NCI-H2029 treated with DMSO at 0.1 percent for 48 hours (cell line): ENCODE measurements at regions not wholly inside any gene's neighbourhood (a gene's known extent, or its start where the extent isn't known, plus 50 kb on each side); places are given as distances from the start of the nearest gene placed in this dataset.
A peak's percentile ranks its signal among the peaks of the same experiment; 100 is the strongest.
"Not testable (repeated sequence)": the region's sequence is repeated elsewhere in the genome, so short reads cannot be mapped to it uniquely, and the experiment has no call there.

ENCODE experiments used
- DNase-seq: peaks from one replicate; lab custom pipeline; 2025; lab: John Stamatoyannopoulos, UW

DNA sequence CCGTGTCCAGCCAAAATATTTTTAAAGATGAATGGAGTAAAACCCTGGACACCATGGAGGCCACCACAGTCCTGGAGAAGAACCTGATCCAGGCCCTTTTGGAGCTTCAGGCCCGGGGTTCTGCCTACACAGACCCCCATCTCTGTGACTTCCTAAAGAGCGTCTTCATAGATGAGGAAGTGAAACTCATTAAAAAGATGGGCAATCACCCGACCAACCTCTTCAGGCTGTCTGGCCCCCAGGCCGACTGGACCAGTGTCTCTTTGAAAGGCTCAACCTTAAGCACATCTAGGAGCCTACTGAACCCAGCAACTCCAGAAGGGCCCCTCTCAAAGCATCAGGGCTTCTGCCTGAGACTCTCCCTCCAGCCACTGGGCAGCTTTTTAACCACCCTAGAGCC is 107.9 kb upstream of the FAM174B start:
- no peak for DNase-seq

DNA sequence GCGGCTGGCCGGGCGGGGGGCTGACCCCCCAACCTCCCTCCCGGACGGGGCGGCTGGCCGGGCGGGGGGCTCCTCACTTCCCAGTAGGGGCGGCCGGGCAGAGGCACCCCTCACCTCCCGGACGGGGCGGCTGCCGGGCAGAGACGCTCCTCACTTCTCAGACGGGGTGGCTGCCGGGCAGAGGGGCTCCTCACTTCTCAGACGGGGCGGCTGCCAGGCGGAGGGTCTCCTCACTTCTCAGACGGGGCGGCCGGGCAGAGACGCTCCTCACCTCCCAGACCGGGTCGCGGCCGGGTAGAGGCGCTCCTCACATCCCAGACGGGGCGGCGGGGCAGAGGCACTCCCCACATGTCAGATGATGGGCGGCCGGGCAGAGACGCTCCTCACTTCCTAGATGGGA is 112.6 kb upstream of the FAM174B start:
- not testable (repeated sequence) for DNase-seq

- no peak for DNase-seq
Observed at GRCh38 chr15:92770641-92771040, 115.1 kb upstream of the FAM174B start.

- DNase-seq, result no peak
Observed at GRCh38 chr15:92772061-92772460, 116.5 kb upstream of the FAM174B start.

DNA sequence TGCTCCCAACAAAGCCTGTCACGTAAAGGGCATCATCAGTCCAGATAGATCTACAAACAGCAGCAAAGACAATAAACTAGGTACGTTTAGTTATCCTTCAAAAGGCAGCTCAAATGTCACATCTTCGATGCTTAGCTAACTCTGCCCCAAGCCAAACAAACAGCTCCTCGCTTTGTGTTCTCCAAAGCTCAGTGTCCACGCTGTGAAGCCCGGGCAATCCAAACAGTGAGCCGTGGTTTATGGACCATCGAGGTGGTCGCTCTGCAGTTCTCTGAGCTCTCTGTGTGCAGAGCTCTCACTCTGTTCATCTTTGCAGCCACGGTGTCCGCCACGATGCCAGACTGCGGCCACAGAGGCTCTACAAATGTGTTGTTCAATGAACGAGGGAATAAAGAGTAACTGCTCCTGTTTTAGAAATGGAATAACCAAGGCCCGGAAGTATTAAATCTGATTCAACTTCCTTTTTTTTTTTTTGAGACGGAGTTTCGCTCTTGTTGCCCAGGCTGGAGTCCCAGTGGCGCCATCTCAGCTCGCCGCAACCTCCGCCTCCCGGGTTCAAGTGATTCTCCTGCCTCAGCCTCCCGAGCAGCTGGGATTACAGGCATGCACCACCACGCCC is 117.2 kb upstream of the FAM174B start:
- DNase-seq, result no peak

DNA sequence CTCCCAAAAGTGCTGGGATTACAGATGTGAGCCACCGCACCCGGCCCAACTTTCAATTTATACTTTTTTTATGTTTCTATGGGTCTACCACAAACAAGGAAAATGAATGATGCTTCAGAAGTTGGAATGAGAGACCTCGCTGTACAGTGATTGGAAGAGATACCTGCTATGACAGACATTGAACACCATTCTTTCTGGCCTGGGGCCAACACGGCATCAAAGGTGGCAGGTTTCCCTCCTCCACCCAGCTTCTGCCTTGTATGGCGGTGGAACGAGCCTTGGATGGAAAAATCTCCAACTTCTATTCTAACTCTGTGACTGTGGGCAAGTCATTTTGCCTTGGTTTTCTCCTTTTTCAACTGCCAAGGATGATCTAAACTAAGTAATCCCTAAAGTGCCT is 117.8 kb upstream of the FAM174B start:
- no peak for DNase-seq

- DNase-seq, result no peak
Observed at GRCh38 chr15:92779874-92780273, 120.2 kb upstream of the CHD2 start.

DNA sequence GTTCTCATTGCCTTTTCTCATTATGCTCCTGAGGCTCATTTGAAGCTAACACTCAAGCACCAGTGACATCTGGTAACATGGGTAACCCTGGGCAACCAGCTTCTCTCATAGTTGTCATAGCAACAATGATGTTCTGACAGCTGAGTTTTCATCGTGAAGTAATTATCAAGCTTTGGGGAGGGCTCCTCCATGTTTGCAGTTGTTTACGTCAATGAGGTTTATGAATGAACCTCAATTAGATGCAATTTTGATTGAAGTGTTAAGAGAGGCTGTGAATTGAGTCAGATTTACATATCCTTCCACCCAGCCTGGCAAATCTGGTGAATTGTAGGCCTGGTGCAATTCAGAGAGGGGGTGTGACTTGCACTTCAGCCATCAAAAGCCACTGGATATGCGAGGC is 119.3 kb upstream of the CHD2 start:
- DNase-seq, result no peak

GRCh38 chr15:92781925-92782453 is 118.1 kb upstream of the CHD2 start:
- DNase-seq, result no peak

- DNase-seq, result no peak
Observed at GRCh38 chr15:92787116-92787515, 113.0 kb upstream of the CHD2 start.

- no peak for DNase-seq
Observed at GRCh38 chr15:92788196-92788595, 111.9 kb upstream of the CHD2 start.

DNA sequence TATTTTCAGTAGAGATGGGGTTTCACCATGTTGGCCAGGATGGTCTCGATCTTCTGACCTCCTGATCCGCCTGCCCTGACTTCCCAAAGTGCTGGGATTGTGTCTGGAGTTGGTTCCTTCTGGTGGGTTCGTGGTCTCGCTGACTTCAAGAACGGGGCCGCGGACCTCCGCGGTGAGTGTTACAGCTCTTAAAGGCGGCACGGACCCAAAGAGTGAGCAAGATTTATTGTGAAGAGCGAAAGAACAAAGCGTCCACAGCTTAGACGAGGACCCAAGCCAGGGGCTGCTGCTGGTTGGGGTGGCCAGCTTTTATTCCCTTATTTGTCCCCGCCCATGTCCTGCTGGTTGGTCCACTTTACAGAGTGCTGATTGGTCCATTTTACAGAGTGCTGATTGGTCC is 111.3 kb upstream of the CHD2 start:
- not testable (repeated sequence) for DNase-seq

DNA sequence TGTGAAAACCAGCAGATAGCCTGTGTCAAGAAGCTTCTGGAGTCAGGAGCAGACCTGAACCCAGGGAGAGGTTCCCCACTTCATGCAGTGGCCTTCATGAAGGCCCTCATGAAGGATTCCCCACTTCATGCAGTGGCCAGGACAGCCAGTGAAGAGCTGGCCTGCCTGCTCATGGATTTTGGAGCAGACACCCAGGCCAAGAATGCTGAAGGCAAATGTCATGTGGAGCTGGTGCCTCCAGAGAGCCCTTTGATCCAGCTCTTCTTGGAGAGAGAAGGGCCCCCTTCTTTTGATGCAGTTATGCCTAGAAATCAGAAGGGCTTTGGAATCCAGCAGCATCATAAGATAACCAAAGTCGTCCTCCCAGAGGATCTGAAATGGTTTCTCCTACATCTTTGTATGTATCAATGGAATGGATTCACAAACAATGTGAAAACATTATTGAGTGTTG is 103.9 kb upstream of the CHD2 start:
- no peak for DNase-seq

DNA sequence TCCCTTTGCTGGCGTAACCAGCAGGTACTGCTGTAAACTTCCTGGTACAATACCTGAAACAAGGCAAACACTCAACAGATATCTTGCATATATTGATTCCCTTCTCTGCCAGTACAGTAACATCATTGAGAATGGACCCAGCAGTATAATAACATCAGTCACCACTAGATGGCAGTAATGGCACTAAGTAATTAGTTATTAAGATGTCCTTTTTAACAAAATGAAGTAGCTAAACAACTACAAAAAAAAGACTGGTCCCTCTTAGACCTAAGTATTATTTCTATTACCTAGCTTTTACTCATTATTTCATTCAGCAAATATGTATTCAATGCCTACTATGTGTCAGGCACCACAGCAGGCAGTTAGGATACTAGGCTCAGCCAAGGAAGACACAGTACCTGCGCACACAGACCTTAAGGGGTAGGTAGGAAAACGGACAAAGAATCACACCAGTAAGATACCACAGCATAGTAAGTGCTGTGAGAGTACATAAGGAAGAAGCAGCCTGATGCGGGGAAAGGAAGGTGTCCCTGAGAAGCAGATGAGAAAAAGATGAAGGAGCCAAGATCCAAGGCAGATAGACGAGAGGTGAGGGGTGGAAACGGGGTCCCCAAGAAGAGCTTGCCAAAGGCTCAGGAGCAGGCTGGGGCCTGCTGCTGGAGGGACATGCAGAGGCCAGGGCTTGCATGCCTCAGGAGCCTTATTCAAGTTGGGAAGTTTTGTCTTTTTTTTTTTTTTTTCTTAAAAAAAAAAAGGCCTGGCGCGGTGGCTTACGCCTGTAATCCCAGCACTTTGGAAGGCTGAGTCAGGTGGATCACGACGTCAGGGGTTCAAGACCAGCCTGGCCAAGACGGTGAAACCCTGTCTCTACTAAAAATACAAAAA is 102.7 kb upstream of the CHD2 start:
- peak; percentile 79 for DNase-seq

- no peak for DNase-seq
Observed at GRCh38 chr15:92800013-92800412, 100.1 kb upstream of the CHD2 start.

DNA sequence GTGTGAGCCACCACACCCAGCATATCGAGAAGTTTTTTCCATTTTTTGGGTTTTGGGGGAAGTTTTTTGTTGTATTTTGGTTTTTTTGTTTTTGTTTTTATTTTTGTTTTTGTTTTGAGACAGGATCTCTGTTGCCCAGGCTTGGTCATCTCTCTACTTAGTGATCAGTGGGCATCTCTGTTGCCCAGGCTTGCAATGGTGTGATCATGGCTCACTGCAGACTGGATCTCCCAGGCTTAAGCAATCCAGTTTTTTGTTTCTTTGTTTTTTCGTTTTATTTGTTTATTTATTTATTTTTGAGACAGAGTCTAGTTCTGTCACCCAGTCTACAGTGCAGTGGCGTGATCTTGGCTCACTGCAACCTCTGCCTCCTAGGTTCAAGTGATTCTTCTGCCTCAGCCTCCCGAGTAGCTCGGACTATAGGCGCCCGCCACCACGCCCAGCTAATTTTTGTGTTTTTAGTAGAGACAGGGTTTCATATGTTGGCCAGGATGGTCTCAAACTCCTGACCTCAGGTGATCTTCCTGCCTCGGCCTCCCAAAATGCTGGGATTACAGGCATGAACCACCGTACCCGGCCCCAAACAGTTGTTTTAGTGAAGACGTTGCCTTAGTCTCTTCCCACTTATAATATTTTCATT is 99.6 kb upstream of the CHD2 start:
- not testable (repeated sequence) for DNase-seq

DNA sequence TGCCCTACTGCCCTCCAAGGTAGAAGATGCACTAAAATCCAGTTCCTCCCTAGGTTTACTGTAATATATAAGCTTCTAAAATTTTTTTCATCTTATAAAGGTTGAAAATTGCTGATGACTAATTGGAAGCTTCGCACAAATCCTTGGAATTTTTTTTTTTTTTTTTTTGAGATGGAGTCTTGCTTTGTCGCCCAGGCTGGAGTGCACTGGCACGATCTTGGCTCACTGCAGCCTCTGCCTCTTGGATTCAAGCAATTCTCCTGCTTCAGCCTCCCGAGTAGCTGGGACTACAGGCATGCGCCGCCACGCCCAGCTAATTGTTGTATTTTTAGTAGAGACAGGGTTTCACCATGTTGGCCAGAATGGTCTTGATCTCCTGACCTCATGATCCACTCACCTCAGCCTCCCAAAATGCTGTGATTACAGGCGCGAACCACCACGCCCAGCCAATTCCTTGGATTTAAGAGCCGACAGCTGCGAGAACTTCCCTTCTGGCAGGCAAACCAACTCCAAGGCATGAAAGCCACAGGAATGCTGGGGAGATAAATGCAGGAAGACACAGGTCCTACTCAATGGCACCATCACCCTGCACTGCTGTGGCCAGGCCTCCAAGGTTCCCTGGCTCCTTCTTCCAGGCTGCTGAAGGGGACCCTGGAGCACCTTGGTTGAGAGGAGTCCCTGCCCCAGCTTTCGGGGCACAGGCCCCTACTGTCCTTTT is 98.9 kb upstream of the CHD2 start:
- not testable (repeated sequence) for DNase-seq

DNA sequence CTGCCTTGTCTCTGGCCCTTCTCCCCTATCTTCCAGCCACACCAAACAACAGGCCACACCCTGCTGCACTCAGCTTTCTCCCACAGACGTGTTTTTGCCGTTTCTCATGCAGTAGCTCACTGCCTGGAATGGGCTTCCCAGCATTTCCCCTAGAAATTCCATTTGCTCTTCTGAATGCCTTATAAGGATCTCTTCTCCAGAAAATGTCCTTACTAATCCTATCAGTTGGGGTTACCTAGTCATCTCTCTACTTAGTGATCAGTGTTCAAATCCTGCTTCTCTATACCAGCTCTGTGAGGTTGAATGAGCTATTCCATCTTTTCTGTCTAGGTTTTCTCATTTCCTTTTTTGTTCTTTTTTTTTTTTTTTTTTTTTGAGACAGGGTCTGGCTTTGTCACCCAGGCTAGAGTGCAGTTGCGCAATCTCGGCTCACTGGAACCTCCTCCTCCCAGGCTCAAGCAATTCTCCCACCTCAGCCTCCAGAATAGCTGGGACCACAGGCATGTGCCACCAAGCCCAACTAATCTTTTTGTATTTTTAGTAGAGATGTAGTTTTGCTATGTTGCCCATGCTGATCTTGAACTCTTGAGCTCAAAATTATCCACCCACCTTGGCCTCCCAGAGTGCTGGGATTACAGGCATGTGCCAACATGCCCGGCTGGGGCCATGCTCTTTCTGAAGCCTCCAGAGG is 98.2 kb upstream of the CHD2 start:
- no peak for DNase-seq

GRCh38 chr15:92803536-92803851 is 96.6 kb upstream of the CHD2 start:
- DNase-seq, result no peak

GRCh38 chr15:92803852-92804609 is 96.1 kb upstream of the CHD2 start:
- DNase-seq, result peak; percentile 74

- not testable (repeated sequence) for DNase-seq
Observed at GRCh38 chr15:92804610-92804936, 95.6 kb upstream of the CHD2 start.
